Posterior cingulate gyrus (tissue), 11 donors: ENCODE measurements at regions not wholly inside any gene's neighbourhood (a gene's known extent, or its start where the extent isn't known, plus 50 kb on each side); places are given as distances from the start of the nearest gene placed in this dataset.
"Not testable (repeated sequence)": the region's sequence is repeated elsewhere in the genome, so short reads cannot be mapped to it uniquely, and the experiment has no call there.

ENCODE experiments used
- DNase-seq, 10 donors: peaks; one replicate each; pipeline versions ENCODE4 v3.0.0 to v3.0.0-alpha.2; 2020 to 2021; ENCODE audit warnings: mixed read lengths in 3 of 10
- intact Hi-C: fragments of 100-400 bp; cut with DNase I; formaldehyde crosslinking; loops from one replicate; pipeline ENCODE4 v1.15.1; 2023

- DNase-seq: no peak
- intact Hi-C loops: no loop called here
Observed at GRCh38 chr7:133132906-133133305, 51.0 kb upstream of the CHCHD3 start.

GRCh38 chr7:133134810-133135209 is 52.9 kb upstream of the CHCHD3 start:
- DNase-seq: no peak
- intact Hi-C loops: no loop called here

- intact Hi-C loops: no loop called here
Observed at GRCh38 chr7:133135451-133135850, 53.6 kb upstream of the CHCHD3 start.

GRCh38 chr7:133139350-133139749 is 57.5 kb upstream of the CHCHD3 start:
- DNase-seq: no peak
- intact Hi-C loops: no loop called here

More at GRCh38 chr7:133135451-133135850, 53.6 kb upstream of the CHCHD3 start:
- no peak for DNase-seq

GRCh38 chr7:133139801-133140200 is 57.9 kb upstream of the CHCHD3 start:
- no peak for DNase-seq
- intact Hi-C loops: no loop called here

GRCh38 chr7:133140994-133141595 is 59.2 kb upstream of the CHCHD3 start:
- intact Hi-C loops: no loop called here
- no peak for DNase-seq

GRCh38 chr7:133150760-133151159 is 68.9 kb upstream of the CHCHD3 start:
- intact Hi-C loops: no loop called here
- DNase-seq: no peak

- DNase-seq: no peak
- intact Hi-C loops: no loop called here
Observed at GRCh38 chr7:133152875-133153274, 71.0 kb upstream of the CHCHD3 start.

GRCh38 chr7:133155146-133155545 is 73.3 kb upstream of the CHCHD3 start:
- DNase-seq: no peak
- intact Hi-C loops: no loop called here

GRCh38 chr7:133155642-133156041 is 73.8 kb upstream of the CHCHD3 start:
- intact Hi-C loops: no loop called here
- DNase-seq: no peak

GRCh38 chr7:133157045-133157444 is 75.2 kb upstream of the CHCHD3 start:
- intact Hi-C loops: no loop called here
- no peak for DNase-seq

GRCh38 chr7:133164498-133164897 is 82.6 kb upstream of the CHCHD3 start:
- DNase-seq: no peak
- intact Hi-C loops: no loop called here

- intact Hi-C loops: no loop called here
Observed at GRCh38 chr7:133165001-133165400, 83.1 kb upstream of the CHCHD3 start.

GRCh38 chr7:133165529-133165928 is 83.6 kb upstream of the CHCHD3 start:
- DNase-seq: no peak
- intact Hi-C loops: no loop called here

More at GRCh38 chr7:133165001-133165400, 83.1 kb upstream of the CHCHD3 start:
- DNase-seq: no peak

- DNase-seq: no peak
- intact Hi-C loops: no loop called here
Observed at GRCh38 chr7:133167300-133167699, 85.4 kb upstream of the CHCHD3 start.

- intact Hi-C loops: not testable (repeated sequence)
Observed at GRCh38 chr7:133169167-133169822, 83.6 kb upstream of the EXOC4 start.

GRCh38 chr7:133177476-133177875 is 75.4 kb upstream of the EXOC4 start:
- intact Hi-C loops: not testable (repeated sequence)
- peak in 1 of 10 donors; percentile 66 for DNase-seq

More at GRCh38 chr7:133169167-133169822, 83.6 kb upstream of the EXOC4 start:
- not testable (repeated sequence) for DNase-seq

GRCh38 chr7:133180717-133181116 is 72.2 kb upstream of the EXOC4 start:
- no peak for DNase-seq

GRCh38 chr7:133183042-133183794 is 69.7 kb upstream of the EXOC4 start:
- DNase-seq: no peak
- intact Hi-C loops: no loop called here

More at GRCh38 chr7:133180717-133181116, 72.2 kb upstream of the EXOC4 start:
- intact Hi-C loops: no loop called here

- no peak for DNase-seq
- intact Hi-C loops: no loop called here
Observed at GRCh38 chr7:133183969-133184368, 68.9 kb upstream of the EXOC4 start.

- DNase-seq: no peak
- intact Hi-C loops: no loop called here
Observed at GRCh38 chr7:133185512-133185911, 67.4 kb upstream of the EXOC4 start.

- intact Hi-C loops: no loop called here
- no peak for DNase-seq
Observed at GRCh38 chr7:133186060-133186459, 66.8 kb upstream of the EXOC4 start.
